Type B pancreatic cell (in vitro differentiated cells): ENCODE measurements at regions not wholly inside any gene's neighbourhood (a gene's known extent, or its start where the extent isn't known, plus 50 kb on each side); places are given as distances from the start of the nearest gene placed in this dataset.

Experiments
- DNase-seq: peaks from one replicate; pipeline ENCODE4 v3.0.0; 2021; ENCODE audit warnings: mixed read lengths; ENCODE audit not compliant: unreplicated experiment; ENCODE audit errors: extremely low spot score
- H3K27ac Mint-ChIP-seq: 2 replicates; pipeline ENCODE4 v1.8.0; 2021; ENCODE audit warnings: mild to moderate bottlenecking, mixed read lengths
- H3K27me3 Mint-ChIP-seq: 2 replicates; pipeline ENCODE4 v1.8.0; 2021; ENCODE audit warnings: mixed read lengths
- H3K36me3 Mint-ChIP-seq: 2 replicates; pipeline ENCODE4 v1.8.0; 2021; ENCODE audit warnings: mixed read lengths
- H3K4me1 Mint-ChIP-seq: one replicate; pipeline ENCODE4 v1.8.0; 2021; ENCODE audit warnings: mixed read lengths; ENCODE audit not compliant: unreplicated experiment
- H3K4me3 Mint-ChIP-seq: 2 replicates; pipeline ENCODE4 v1.8.0; 2021; ENCODE audit warnings: mild to moderate bottlenecking, mixed read lengths
- H3K9me3 Mint-ChIP-seq: 2 replicates; pipeline ENCODE4 v1.8.0; 2021; ENCODE audit warnings: mixed read lengths
- CTCF ChIP-seq: fragments of 200-600 bp; sonication (generic); conservative IDR thresholded peaks from 2 replicates; pipeline ENCODE4 v1.5.0; 2021; ENCODE audit warnings: antibody characterized with exemption, mild to moderate bottlenecking

DNA sequence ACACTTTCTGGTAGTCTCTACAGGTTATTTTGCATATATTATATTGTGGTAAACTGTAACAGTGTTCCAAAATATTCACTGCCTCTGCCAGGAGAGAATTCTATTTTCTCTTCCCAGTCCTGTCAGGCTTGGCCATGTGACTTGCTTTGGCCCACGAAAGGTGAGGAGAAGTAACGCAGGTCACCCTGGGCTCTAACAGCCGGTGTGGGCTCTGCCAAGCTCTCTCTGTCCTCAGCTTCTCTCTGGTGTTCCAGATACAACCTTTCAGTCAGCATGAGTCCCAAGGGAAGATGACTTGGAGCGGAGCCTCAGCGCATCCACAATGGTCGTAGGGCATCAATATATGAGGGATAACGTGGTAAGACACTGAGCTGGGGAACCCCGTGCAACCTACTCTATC is 113.0 kb upstream of the RREB1 start:
- no peak overlapping the region for H3K27ac Mint-ChIP-seq
- no peak for TF ChIP-seq CTCF
- H3K4me3 Mint-ChIP-seq: no peak overlapping the region
- no peaks in the 10 kb centered on the region for H3K27me3 Mint-ChIP-seq
- H3K36me3 Mint-ChIP-seq: no peaks in the 10 kb centered on the region
- peaks cover 6% of the 10 kb centered on the region for H3K4me1 Mint-ChIP-seq
- no peaks in the 10 kb centered on the region for H3K9me3 Mint-ChIP-seq
- DNase-seq: no peak

- Mint-ChIP-seq H3K27ac (no peak overlapping the region), H3K9me3 (no peaks in the 10 kb centered on the region), H3K4me1 (peaks cover 6% of the 10 kb centered on the region), H3K4me3 (no peak overlapping the region), H3K27me3 (no peaks in the 10 kb centered on the region), H3K36me3 (no peaks in the 10 kb centered on the region)
- no peak for TF ChIP-seq CTCF
- DNase-seq: no peak
These were observed 112.4 kb upstream of the RREB1 start for GRCh38 chr6:6995328-6995727.

DNA sequence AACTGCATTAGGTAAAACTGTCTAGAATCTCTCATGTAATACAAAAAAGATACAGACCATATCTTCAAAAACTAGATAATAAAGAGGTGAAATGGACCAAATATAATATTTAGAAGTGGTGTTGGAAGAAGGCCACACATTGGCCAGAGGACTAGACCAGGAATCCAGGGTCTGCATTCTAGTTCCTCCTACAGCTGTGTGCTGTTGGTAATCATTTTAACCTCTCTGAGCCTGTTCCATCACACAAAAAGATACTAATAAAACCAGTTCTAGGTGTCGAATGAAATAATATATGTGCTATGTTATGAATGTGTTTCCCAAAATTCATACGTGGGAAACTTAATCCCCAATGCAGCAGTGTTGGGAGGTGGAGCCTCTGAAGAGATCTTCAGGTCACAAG is 111.6 kb upstream of the RREB1 start:
- TF ChIP-seq CTCF: no peak
- Mint-ChIP-seq H3K36me3 (no peaks in the 10 kb centered on the region), H3K9me3 (no peaks in the 10 kb centered on the region), H3K4me3 (no peak overlapping the region), H3K4me1 (peaks cover 6% of the 10 kb centered on the region), H3K27me3 (no peaks in the 10 kb centered on the region), H3K27ac (no peak overlapping the region)
- DNase-seq: no peak

DNA sequence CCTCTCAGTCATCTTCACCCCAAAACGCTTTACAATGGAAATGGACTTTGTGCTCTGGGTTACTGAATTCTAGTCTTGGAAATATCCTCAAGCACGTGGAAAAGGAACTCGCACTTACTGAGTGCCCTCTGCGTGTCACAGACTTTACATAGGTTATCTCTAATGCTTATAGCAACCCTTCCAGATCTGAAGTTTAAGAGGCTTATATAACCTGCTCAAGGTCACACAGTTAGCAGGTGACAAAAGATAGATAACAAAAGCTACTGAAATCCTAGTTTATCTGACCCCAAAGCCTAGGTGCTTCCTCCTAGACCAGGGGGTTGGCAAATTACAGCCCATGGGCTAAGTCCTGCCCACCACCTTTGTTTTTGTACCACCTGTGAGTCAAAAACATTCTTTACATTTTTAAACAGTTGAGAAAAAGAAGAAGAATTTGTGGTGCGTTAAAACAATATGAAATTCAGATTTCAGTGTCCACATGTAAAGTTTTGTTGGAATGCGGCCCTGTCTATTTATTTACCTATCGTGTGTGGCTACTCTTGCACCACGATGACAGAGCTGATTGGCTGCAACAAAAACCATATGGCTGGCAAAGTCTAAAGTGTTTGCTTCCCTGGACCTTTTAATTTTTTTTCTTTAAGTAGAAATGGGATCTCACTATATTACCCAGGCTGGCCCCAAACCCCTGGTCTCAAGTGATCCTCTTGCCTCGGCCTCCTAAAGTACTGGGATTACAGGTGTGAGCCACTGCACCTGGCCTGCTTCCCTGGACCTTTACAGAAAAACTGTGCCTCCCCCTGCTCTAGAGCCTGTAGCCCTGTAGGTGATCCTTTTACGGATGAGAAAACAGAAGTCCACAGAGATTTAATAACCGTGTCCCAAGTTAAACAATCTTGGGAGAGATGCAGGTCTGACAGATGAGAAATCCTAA is 110.2 kb upstream of the RREB1 start:
- Mint-ChIP-seq H3K36me3 (no peaks in the 10 kb centered on the region), H3K4me3 (no peak overlapping the region), H3K27me3 (no peaks in the 10 kb centered on the region), H3K4me1 (peaks cover 6% of the 10 kb centered on the region), H3K9me3 (no peaks in the 10 kb centered on the region), H3K27ac (no peak overlapping the region)
- no peak for TF ChIP-seq CTCF
- DNase-seq: no peak

DNA sequence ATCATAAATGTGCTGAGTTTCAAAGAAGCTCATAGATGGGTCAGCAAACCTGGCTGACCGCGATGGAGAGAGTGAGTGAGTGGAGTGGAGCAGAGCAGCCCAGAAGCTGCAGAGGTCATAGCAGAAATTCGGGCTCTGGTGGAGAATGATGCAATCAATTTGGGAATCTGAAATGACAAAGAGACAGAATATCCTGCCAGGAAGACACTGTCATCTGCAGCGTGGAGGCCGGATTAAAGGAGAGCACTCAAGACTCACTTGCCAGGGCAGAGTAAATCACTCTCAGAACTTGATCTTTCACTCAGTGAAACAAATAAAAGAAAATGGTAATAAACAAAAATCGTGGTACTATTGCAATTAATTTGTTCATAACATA is 109.6 kb upstream of the RREB1 start:
- no peak for TF ChIP-seq CTCF
- peaks cover 6% of the 10 kb centered on the region for H3K4me1 Mint-ChIP-seq
- H3K27ac Mint-ChIP-seq: no peak overlapping the region

More for the DNA sequence above, 109.6 kb upstream of the RREB1 start:
- Mint-ChIP-seq H3K36me3 (no peaks in the 10 kb centered on the region), H3K9me3 (no peaks in the 10 kb centered on the region), H3K4me3 (no peak overlapping the region), H3K27me3 (no peaks in the 10 kb centered on the region)
- no peak for DNase-seq
